ENCODE measurements at regions not wholly inside any gene's neighbourhood (a gene's known extent, or its start where the extent isn't known, plus 50 kb on each side); places are given as distances from the start of the nearest gene placed in this dataset.

- TF ChIP-seq CTCF (IDR thresholded peaks at IDR 0.05) (no peak), POLR2A (IDR thresholded peaks at IDR 0.05) (no peak)
Measured at GRCh38 chr9:119801311-119801710, 432.1 kb upstream of the BRINP1 start.

All from uterus (tissue), 2 donors.